Erythroblast (primary cell): ENCODE measurements at regions not wholly inside any gene's neighbourhood (a gene's known extent, or its start where the extent isn't known, plus 50 kb on each side); places are given as distances from the start of the nearest gene placed in this dataset.

Source experiments
- GATA1 ChIP-seq: IDR thresholded peaks from 2 replicates; pipeline ENCODE4 v1.6.1; 2011; ENCODE audit warnings: low read depth, mild to moderate bottlenecking, control low read depth, low read length, moderate library complexity
- POLR2A ChIP-seq: IDR thresholded peaks from 2 replicates; pipeline ENCODE4 v1.6.1; 2011; ENCODE audit warnings: mild to moderate bottlenecking, low read length

GRCh38 chr12:126782083-126782482 lies 1484.9 kb upstream of the TMEM132C start:
- TF ChIP-seq POLR2A (no peak), GATA1 (no peak)
